Astrocyte (in vitro differentiated cells and primary cell): ENCODE measurements at regions not wholly inside any gene's neighbourhood (a gene's known extent, or its start where the extent isn't known, plus 50 kb on each side); places are given as distances from the start of the nearest gene placed in this dataset.

ENCODE experiments used
- DNase-seq: peaks from one replicate; pipeline ENCODE4 v3.0.0-alpha.2; 2010; ENCODE audit warnings: low read depth
- FAIRE-seq: peaks from 2 replicates; lab custom pipeline; 2011; peaks lifted over from hg19 to GRCh38; lab: Jason Lieb, UNC
- H2AFZ ChIP-seq: 2 replicates; pipeline ENCODE4 v1.6.0; 2012; ENCODE audit warnings: low read depth, low read length, inconsistent platforms
- H3K27ac ChIP-seq: 2 replicates; pipeline ENCODE4 v1.5.1; 2011; ENCODE audit warnings: low read depth, low read length, inconsistent platforms
- H3K27me3 ChIP-seq: 2 replicates; pipeline ENCODE4 v1.6.0; 2011; ENCODE audit warnings: low read length, inconsistent platforms; ENCODE audit not compliant: insufficient read depth
- H3K36me3 ChIP-seq: 2 replicates; pipeline ENCODE4 v1.5.1; 2011; ENCODE audit warnings: low read length, inconsistent platforms; ENCODE audit not compliant: insufficient read depth
- H3K4me1 ChIP-seq: 2 replicates; pipeline ENCODE4 v1.5.1; 2011; ENCODE audit warnings: low read length, inconsistent platforms; ENCODE audit not compliant: insufficient read depth
- H3K4me2 ChIP-seq: 2 replicates; pipeline ENCODE4 v1.6.0; 2012; ENCODE audit warnings: low read length, inconsistent platforms
- H3K4me3 ChIP-seq: 2 replicates; pipeline ENCODE4 v1.5.1; 2011; ENCODE audit warnings: low read depth, mild to moderate bottlenecking, low read length, inconsistent platforms; ENCODE audit not compliant: insufficient read depth
- H3K79me2 ChIP-seq: 2 replicates; pipeline ENCODE4 v1.6.0; 2012; ENCODE audit warnings: mild to moderate bottlenecking, low read length, inconsistent platforms; ENCODE audit not compliant: insufficient read depth
- H3K9ac ChIP-seq: 2 replicates; pipeline ENCODE4 v1.6.0; 2012; ENCODE audit warnings: mild to moderate bottlenecking, low read length, inconsistent platforms
- H3K9me3 ChIP-seq: 2 replicates; pipeline ENCODE4 v1.5.1; 2012; ENCODE audit warnings: low read depth, mild to moderate bottlenecking, low read length, inconsistent platforms; ENCODE audit not compliant: insufficient read depth
- H4K20me1 ChIP-seq: 2 replicates; pipeline ENCODE4 v1.6.0; 2012; ENCODE audit warnings: low read length, inconsistent platforms; ENCODE audit not compliant: insufficient read depth
- H3K27ac Mint-ChIP-seq: one replicate; pipeline ENCODE4 v1.8.0; 2021; ENCODE audit warnings: mild to moderate bottlenecking, mixed read lengths; ENCODE audit not compliant: unreplicated experiment
- H3K27me3 Mint-ChIP-seq: one replicate; pipeline ENCODE4 v1.8.0; 2021; ENCODE audit warnings: low read depth, mixed read lengths; ENCODE audit not compliant: unreplicated experiment
- H3K36me3 Mint-ChIP-seq: one replicate; pipeline ENCODE4 v1.8.0; 2021; ENCODE audit warnings: low read depth, mixed read lengths; ENCODE audit not compliant: unreplicated experiment
- H3K4me1 Mint-ChIP-seq: one replicate; pipeline ENCODE4 v1.8.0; 2021; ENCODE audit warnings: low read depth, mixed read lengths; ENCODE audit not compliant: unreplicated experiment
- H3K4me3 Mint-ChIP-seq: one replicate; pipeline ENCODE4 v1.8.0; 2021; ENCODE audit warnings: mild to moderate bottlenecking, moderate library complexity, mixed read lengths; ENCODE audit not compliant: unreplicated experiment
- H3K9me3 Mint-ChIP-seq: one replicate; pipeline ENCODE4 v1.8.0; 2021; ENCODE audit warnings: mild to moderate bottlenecking, mixed read lengths; ENCODE audit not compliant: unreplicated experiment
- EZH2 ChIP-seq: IDR thresholded peaks from 2 replicates; pipeline ENCODE4 v1.6.1; 2012; ENCODE audit warnings: mild to moderate bottlenecking, low read length, inconsistent platforms; ENCODE audit not compliant: insufficient read depth
- TF ChIP-seq, protein P1 (sequence below): IDR thresholded peaks from 2 replicates; pipeline ENCODE4 v1.5.1; 2011; ENCODE audit warnings: low read depth, mild to moderate bottlenecking, inconsistent platforms, low read length, moderate library complexity; ENCODE audit not compliant: insufficient read depth

DNA sequence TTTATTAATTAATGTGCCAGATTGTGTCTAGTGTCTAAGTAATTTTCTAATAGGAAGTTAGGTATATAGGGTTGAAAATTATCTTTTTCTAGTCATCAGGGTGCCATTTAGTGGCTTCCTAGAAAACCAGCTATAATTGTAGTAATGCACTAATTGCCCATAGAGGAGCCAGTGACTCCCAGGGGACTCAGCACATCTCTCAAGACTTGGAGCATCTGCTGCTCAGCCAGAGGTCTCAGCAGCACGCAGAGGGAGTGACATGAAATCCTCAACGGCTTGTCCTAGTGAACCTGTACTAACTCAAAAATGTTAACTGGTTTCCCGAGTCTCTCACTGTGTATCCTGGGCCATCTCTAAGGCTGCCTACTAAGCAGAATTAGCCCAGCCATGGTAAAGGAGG lies 78.2 kb upstream of the MAN2A1 start:
- H3K9me3 Mint-ChIP-seq: no peaks in the 10 kb centered on the region
- Histone ChIP-seq H3K36me3 (no peaks in the 10 kb centered on the region), H3K27me3 (no peaks in the 10 kb centered on the region), H3K79me2 (no peaks in the 10 kb centered on the region), H3K4me1 (no peaks in the 10 kb centered on the region), H3K9me3 (no peaks in the 10 kb centered on the region), H4K20me1 (no peaks in the 10 kb centered on the region), H3K4me2 (no peak overlapping the region), H2AFZ (no peak overlapping the region), H3K4me3 (no peak overlapping the region), H3K27ac (no peak overlapping the region), H3K9ac (no peak overlapping the region)
- FAIRE-seq (no peak), DNase-seq (no peak)
- TF ChIP-seq, protein P1, sequence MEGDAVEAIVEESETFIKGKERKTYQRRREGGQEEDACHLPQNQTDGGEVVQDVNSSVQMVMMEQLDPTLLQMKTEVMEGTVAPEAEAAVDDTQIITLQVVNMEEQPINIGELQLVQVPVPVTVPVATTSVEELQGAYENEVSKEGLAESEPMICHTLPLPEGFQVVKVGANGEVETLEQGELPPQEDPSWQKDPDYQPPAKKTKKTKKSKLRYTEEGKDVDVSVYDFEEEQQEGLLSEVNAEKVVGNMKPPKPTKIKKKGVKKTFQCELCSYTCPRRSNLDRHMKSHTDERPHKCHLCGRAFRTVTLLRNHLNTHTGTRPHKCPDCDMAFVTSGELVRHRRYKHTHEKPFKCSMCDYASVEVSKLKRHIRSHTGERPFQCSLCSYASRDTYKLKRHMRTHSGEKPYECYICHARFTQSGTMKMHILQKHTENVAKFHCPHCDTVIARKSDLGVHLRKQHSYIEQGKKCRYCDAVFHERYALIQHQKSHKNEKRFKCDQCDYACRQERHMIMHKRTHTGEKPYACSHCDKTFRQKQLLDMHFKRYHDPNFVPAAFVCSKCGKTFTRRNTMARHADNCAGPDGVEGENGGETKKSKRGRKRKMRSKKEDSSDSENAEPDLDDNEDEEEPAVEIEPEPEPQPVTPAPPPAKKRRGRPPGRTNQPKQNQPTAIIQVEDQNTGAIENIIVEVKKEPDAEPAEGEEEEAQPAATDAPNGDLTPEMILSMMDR: no peak
- no peak for TF ChIP-seq EZH2
- H3K27ac Mint-ChIP-seq: no peak overlapping the region
- H3K36me3 Mint-ChIP-seq: no peaks in the 10 kb centered on the region
- no peak overlapping the region for H3K4me3 Mint-ChIP-seq
- peaks cover 4% of the 10 kb centered on the region for H3K27me3 Mint-ChIP-seq
- no peaks in the 10 kb centered on the region for H3K4me1 Mint-ChIP-seq

DNA sequence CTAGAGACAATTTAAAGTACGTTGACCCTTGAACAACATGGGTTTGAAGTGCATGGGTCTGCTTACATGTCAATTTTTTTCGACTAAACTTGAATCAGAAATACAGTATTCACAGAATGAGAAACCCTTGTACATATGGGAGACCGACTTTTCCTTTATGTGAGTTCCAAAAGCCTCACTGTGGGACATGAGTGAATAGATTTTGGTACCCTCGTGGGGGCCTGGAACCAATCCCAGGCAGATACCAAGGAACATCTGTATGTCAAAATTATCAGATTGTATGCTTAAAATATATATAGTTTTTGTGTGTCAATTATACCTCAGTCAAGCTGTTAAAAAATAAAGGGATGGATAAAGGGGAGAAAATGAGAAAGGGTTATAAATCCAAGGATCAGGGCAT lies 78.7 kb upstream of the MAN2A1 start:
- H3K4me3 ChIP-seq: no peak overlapping the region
- FAIRE-seq: no peak
- no peaks in the 10 kb centered on the region for H3K4me1 ChIP-seq

DNA sequence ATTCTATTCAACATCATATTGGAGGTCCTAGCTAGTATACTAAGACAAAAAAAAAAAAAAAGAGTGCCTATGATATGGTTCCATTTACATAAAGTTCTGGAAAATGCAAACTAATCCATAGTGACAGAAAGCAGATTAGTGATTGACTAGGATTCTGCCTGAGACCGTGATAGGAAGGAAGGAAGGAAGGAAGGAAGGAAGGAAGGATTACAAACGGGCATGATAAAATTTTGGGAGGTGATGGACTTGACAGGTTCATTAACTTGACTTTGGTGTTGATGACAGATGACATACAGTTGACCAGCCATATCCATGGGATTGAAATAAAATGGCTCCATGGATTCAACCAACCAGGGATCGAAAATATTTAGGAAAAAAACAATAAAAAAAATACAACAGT lies 79.1 kb upstream of the MAN2A1 start:
- Mint-ChIP-seq H3K36me3 (no peaks in the 10 kb centered on the region), H3K4me3 (no peak overlapping the region), H3K9me3 (no peaks in the 10 kb centered on the region), H3K27ac (no peak overlapping the region), H3K27me3 (peaks cover 2% of the 10 kb centered on the region), H3K4me1 (no peaks in the 10 kb centered on the region)
- Histone ChIP-seq H2AFZ (no peak overlapping the region), H4K20me1 (no peaks in the 10 kb centered on the region), H3K4me2 (no peak overlapping the region), H3K4me3 (no peak overlapping the region), H3K79me2 (no peaks in the 10 kb centered on the region), H3K27me3 (no peaks in the 10 kb centered on the region), H3K9ac (no peak overlapping the region), H3K27ac (no peak overlapping the region), H3K4me1 (no peaks in the 10 kb centered on the region), H3K36me3 (no peaks in the 10 kb centered on the region), H3K9me3 (no peaks in the 10 kb centered on the region)
- FAIRE-seq (no peak), DNase-seq (no peak)
- TF ChIP-seq, protein P1: no peak
- no peak for TF ChIP-seq EZH2

More for the DNA sequence above, 78.7 kb upstream of the MAN2A1 start:
- H3K27ac ChIP-seq: no peak overlapping the region
- H3K9me3 ChIP-seq: no peaks in the 10 kb centered on the region
- H4K20me1 ChIP-seq: no peaks in the 10 kb centered on the region
- Mint-ChIP-seq H3K9me3 (no peaks in the 10 kb centered on the region), H3K4me1 (no peaks in the 10 kb centered on the region), H3K27ac (no peak overlapping the region), H3K36me3 (no peaks in the 10 kb centered on the region), H3K4me3 (no peak overlapping the region), H3K27me3 (peaks cover 4% of the 10 kb centered on the region)
- H3K36me3 ChIP-seq: no peaks in the 10 kb centered on the region
- H3K9ac ChIP-seq: no peak overlapping the region
- H3K79me2 ChIP-seq: no peaks in the 10 kb centered on the region
- DNase-seq: no peak
- H3K4me2 ChIP-seq: no peak overlapping the region
- H2AFZ ChIP-seq: no peak overlapping the region
- H3K27me3 ChIP-seq: no peaks in the 10 kb centered on the region
- TF ChIP-seq, protein P1: no peak
- TF ChIP-seq EZH2: no peak
